Liver (tissue), 7 donors: ENCODE measurements at regions not wholly inside any gene's neighbourhood (a gene's known extent, or its start where the extent isn't known, plus 50 kb on each side); places are given as distances from the start of the nearest gene placed in this dataset.

Experiments
- DNase-seq: peaks from one replicate; pipeline ENCODE4 v3.0.0-alpha.2; 2017; ENCODE audit warnings: low spot score
- H3K27ac ChIP-seq, 2 donors: one replicate each; pipeline ENCODE4 v1.7.0; 2013; ENCODE audit warnings: inconsistent platforms in 2 of 2, low read length in 2 of 2, control low read depth in 1 of 2, low read depth in 1 of 2, mild to moderate bottlenecking in 1 of 2
- H3K27me3 ChIP-seq, 4 donors: one replicate each; pipeline versions ENCODE4 v1.6.1 to v1.7.0; 2013; ENCODE audit warnings: low read length in 3 of 4, inconsistent platforms in 1 of 4, mild to moderate bottlenecking in 1 of 4, moderate library complexity in 1 of 4; ENCODE audit not compliant: control insufficient read depth in 4 of 4, insufficient read depth in 4 of 4
- H3K36me3 ChIP-seq, 4 donors: one replicate each; pipeline versions ENCODE4 v1.6.1 to v1.7.0; 2013; ENCODE audit warnings: low read length in 3 of 4, mild to moderate bottlenecking in 3 of 4, low read depth in 1 of 4, moderate library complexity in 1 of 4; ENCODE audit not compliant: control insufficient read depth in 4 of 4, insufficient read depth in 3 of 4
- H3K4me1 ChIP-seq, 4 donors: one replicate each; pipeline versions ENCODE4 v1.6.1 to v1.7.0; 2013; ENCODE audit warnings: low read length in 3 of 4, mild to moderate bottlenecking in 3 of 4, moderate library complexity in 1 of 4; ENCODE audit not compliant: control insufficient read depth in 4 of 4, insufficient read depth in 4 of 4
- H3K4me3 ChIP-seq, 3 donors: one replicate each; pipeline versions ENCODE4 v1.6.1 to v1.7.0; 2013; ENCODE audit warnings: low read length in 3 of 3, control low read depth in 1 of 3, low read depth in 1 of 3, mild to moderate bottlenecking in 1 of 3
- H3K9ac ChIP-seq, 2 donors: one replicate each; pipeline ENCODE4 v1.7.0; 2013; ENCODE audit warnings: low read length in 2 of 2, mild to moderate bottlenecking in 2 of 2, moderate library complexity in 2 of 2, control low read depth in 1 of 2, low read depth in 1 of 2
- H3K9me3 ChIP-seq, 4 donors: one replicate each; pipeline versions ENCODE4 v1.6.1 to v1.7.0; 2013; ENCODE audit warnings: low read length in 3 of 4; ENCODE audit not compliant: control insufficient read depth in 4 of 4
- EGR1 ChIP-seq, 2 donors: IDR thresholded peaks; 2 replicates each; pipeline ENCODE4 v1.6.1; 2016 to 2018; ENCODE audit warnings: antibody characterized with exemption in 2 of 2, low read depth in 2 of 2
- FOXA1 ChIP-seq: IDR thresholded peaks from 2 replicates; pipeline ENCODE4 v1.6.1; 2016; ENCODE audit warnings: antibody characterized with exemption
- FOXA2 ChIP-seq: IDR thresholded peaks from 2 replicates; pipeline ENCODE4 v1.6.1; 2016; ENCODE audit warnings: antibody characterized with exemption
- GABPA ChIP-seq, 2 donors: IDR thresholded peaks in 1 of 2; conservative IDR thresholded peaks in 1 of 2; 2 replicates each; pipeline ENCODE4 v1.6.1; 2016; ENCODE audit warnings: antibody characterized with exemption in 2 of 2, mild to moderate bottlenecking in 1 of 2, moderate library complexity in 1 of 2
- HNF4A ChIP-seq, 2 donors: conservative IDR thresholded peaks; 2 replicates each; pipeline ENCODE4 v1.6.1; 2016; ENCODE audit warnings: antibody characterized with exemption in 2 of 2, mild to moderate bottlenecking in 2 of 2
- JUND ChIP-seq, 2 donors: IDR thresholded peaks; 2 replicates each; pipeline ENCODE4 v1.6.1; 2016; ENCODE audit warnings: antibody characterized with exemption in 2 of 2
- SP1 ChIP-seq: IDR thresholded peaks from 2 replicates; pipeline ENCODE4 v1.6.1; 2018; ENCODE audit warnings: antibody characterized with exemption, mild to moderate bottlenecking
- TAF1 ChIP-seq: conservative IDR thresholded peaks from 2 replicates; pipeline ENCODE4 v1.6.1; 2016; ENCODE audit warnings: antibody characterized with exemption, mild to moderate bottlenecking
- YY1 ChIP-seq: IDR thresholded peaks from 2 replicates; pipeline ENCODE4 v1.6.1; 2016; ENCODE audit warnings: antibody characterized with exemption, mild to moderate bottlenecking
- WGBS: extraction: QIAGEN DNeasy Blood & Tissue Kit; methylation state at CpG from one replicate; pipeline ENCODE4 v1.1.7; 2013; 5-methylcytosine and 5-hydroxymethylcytosine counted together
- TF ChIP-seq, protein P1 (sequence below): IDR thresholded peaks from 2 replicates; pipeline ENCODE4 v1.6.1; 2016; ENCODE audit warnings: antibody characterized with exemption
- TF ChIP-seq, protein P2 (sequence below): IDR thresholded peaks from 2 replicates; pipeline ENCODE4 v1.6.1; 2016; ENCODE audit warnings: antibody characterized with exemption
- TF ChIP-seq, protein P3 (sequence below): IDR thresholded peaks from 2 replicates; pipeline ENCODE4 v1.6.1; 2016; ENCODE audit warnings: antibody characterized with exemption, mild to moderate bottlenecking
- donor health status: healthy.
- donor health status: healthy.
- donor health status: healthy.
- donor health status: healthy.

DNA sequence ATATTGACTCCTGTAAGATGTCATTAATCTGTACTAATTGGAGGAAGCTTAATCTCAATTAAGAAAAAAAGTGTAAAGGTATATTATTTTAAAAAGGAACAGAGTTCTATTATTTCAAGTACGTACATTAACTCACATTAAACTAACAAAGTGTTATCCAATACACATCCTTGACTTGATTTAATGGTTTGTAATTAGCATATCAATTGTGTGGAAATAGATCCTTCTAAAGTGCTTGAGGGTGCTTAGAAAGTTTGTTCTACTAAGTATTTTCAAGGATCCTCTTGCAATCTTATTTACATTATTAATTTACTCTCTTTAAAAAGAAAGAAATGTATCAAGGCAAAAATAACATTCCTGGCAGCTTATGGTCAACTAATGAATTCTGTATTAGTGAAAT, 720.3 kb downstream of the KCNJ3 start:
- Histone ChIP-seq H3K27ac (no peak overlapping the region), H3K36me3 (no peaks in the 10 kb centered on the region), H3K4me3 (no peak overlapping the region), H3K9ac (no peak overlapping the region), H3K27me3 (no peaks in the 10 kb centered on the region), H3K9me3 (peaks cover 0 to 7% (median 3%) of the 10 kb centered on the region in 4 donors), H3K4me1 (no peaks in the 10 kb centered on the region)
- DNase-seq, result no peak
- 72% methylated on average over 1 of the region's 1 CpG for WGBS
- no peak for TF ChIP-seq JUND (IDR thresholded peaks at IDR 0.05)
- TF ChIP-seq, protein P1, sequence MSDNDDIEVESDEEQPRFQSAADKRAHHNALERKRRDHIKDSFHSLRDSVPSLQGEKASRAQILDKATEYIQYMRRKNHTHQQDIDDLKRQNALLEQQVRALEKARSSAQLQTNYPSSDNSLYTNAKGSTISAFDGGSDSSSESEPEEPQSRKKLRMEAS, result no peak

DNA sequence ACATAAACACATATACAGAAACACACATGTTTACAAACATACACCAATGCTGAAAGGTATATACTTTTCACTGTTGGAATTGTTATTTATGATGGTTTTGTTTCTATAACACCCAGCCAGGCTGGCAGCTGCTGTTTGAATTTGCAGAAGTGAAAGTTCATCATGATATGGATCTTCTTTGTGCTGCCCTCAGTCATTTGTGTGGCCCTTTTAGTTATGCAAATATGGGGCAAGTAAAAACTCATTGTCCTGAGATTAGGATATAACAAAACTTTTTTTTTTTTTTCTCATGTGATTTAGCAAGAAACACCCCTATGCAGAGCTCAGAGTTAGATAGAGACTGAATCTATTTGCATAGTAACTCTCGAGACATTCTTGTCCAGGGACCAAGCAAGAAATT, 714.1 kb downstream of the KCNJ3 start:
- Histone ChIP-seq H3K9ac (no peak overlapping the region), H3K4me3 (no peak overlapping the region), H3K27me3 (no peaks in the 10 kb centered on the region), H3K9me3 (peaks cover 0 to 7% (median 3%) of the 10 kb centered on the region in 4 donors), H3K4me1 (no peaks in the 10 kb centered on the region), H3K27ac (no peak overlapping the region), H3K36me3 (no peaks in the 10 kb centered on the region)
- DNase-seq, result no peak
- TF ChIP-seq, protein P2, sequence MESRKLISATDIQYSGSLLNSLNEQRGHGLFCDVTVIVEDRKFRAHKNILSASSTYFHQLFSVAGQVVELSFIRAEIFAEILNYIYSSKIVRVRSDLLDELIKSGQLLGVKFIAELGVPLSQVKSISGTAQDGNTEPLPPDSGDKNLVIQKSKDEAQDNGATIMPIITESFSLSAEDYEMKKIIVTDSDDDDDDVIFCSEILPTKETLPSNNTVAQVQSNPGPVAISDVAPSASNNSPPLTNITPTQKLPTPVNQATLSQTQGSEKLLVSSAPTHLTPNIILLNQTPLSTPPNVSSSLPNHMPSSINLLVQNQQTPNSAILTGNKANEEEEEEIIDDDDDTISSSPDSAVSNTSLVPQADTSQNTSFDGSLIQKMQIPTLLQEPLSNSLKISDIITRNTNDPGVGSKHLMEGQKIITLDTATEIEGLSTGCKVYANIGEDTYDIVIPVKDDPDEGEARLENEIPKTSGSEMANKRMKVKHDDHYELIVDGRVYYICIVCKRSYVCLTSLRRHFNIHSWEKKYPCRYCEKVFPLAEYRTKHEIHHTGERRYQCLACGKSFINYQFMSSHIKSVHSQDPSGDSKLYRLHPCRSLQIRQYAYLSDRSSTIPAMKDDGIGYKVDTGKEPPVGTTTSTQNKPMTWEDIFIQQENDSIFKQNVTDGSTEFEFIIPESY, result no peak
- TF ChIP-seq, protein P3, sequence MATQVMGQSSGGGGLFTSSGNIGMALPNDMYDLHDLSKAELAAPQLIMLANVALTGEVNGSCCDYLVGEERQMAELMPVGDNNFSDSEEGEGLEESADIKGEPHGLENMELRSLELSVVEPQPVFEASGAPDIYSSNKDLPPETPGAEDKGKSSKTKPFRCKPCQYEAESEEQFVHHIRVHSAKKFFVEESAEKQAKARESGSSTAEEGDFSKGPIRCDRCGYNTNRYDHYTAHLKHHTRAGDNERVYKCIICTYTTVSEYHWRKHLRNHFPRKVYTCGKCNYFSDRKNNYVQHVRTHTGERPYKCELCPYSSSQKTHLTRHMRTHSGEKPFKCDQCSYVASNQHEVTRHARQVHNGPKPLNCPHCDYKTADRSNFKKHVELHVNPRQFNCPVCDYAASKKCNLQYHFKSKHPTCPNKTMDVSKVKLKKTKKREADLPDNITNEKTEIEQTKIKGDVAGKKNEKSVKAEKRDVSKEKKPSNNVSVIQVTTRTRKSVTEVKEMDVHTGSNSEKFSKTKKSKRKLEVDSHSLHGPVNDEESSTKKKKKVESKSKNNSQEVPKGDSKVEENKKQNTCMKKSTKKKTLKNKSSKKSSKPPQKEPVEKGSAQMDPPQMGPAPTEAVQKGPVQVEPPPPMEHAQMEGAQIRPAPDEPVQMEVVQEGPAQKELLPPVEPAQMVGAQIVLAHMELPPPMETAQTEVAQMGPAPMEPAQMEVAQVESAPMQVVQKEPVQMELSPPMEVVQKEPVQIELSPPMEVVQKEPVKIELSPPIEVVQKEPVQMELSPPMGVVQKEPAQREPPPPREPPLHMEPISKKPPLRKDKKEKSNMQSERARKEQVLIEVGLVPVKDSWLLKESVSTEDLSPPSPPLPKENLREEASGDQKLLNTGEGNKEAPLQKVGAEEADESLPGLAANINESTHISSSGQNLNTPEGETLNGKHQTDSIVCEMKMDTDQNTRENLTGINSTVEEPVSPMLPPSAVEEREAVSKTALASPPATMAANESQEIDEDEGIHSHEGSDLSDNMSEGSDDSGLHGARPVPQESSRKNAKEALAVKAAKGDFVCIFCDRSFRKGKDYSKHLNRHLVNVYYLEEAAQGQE, result no peak
- TF ChIP-seq EGR1 (IDR thresholded peaks at IDR 0.05; ENCODE audit: low read depth in 2 of 2) (no peak), SP1 (no peak), TAF1 (no peak), YY1 (no peak)
- WGBS, result 81% methylated on average over 1 of the region's 1 CpG

DNA sequence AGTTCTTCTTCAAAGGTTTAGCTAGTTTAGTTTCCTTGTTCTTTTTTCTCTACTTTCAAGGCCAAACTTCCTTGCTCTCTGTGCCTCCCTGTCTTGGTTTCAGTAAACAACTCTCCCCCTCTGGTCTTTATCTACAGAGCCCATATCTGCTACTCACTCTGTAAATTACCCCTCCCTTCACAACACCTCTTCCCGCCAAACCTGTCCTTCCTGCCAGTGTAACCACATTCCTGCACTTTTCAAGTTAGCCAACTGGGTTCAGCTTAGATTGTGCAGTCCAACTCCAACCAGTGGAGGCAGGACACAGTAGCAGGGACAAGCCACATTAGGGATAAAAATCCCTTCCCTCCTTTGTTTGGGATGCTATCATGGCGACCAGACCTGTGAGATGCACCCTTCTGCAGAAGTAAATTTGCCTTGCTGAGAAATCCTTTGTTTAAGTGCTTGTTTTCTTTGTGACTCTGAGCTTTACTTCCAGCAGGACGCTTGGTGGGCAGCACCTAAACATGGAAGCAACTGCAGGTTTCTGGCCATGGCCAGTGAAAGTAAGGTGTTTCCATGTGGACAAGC, 706.0 kb downstream of the KCNJ3 start:
- no peak for DNase-seq
- no peaks in the 10 kb centered on the region for H3K27me3 ChIP-seq
- H3K9ac ChIP-seq, result no peak overlapping the region
- peaks cover 3 to 13% (median 10%) of the 10 kb centered on the region in 4 donors for H3K9me3 ChIP-seq
- TF ChIP-seq, protein P2, result no peak
- TF ChIP-seq HNF4A (conservative IDR thresholded peaks at IDR 0.05) (no peak), GABPA (IDR thresholded peaks at IDR 0.05 in 1 of 2, conservative IDR thresholded peaks at IDR 0.05 in 1 of 2) (no peak), SP1 (no peak), FOXA1 (no peak), FOXA2 (no peak), TAF1 (no peak)
- TF ChIP-seq, protein P3, result no peak
- 66% methylated on average over 3 of the region's 3 CpGs for WGBS
- no peak overlapping the region for H3K27ac ChIP-seq
- no peak overlapping the region for H3K4me3 ChIP-seq
- H3K36me3 ChIP-seq, result no peaks in the 10 kb centered on the region
- no peaks in the 10 kb centered on the region for H3K4me1 ChIP-seq
